NCI-H1105 (cell line): ENCODE measurements at regions not wholly inside any gene's neighbourhood (a gene's known extent, or its start where the extent isn't known, plus 50 kb on each side); places are given as distances from the start of the nearest gene placed in this dataset.
A peak's percentile ranks its signal among the peaks of the same experiment; 100 is the strongest.
"Not testable (repeated sequence)": the region's sequence is repeated elsewhere in the genome, so short reads cannot be mapped to it uniquely, and the experiment has no call there.

Experiments
- DNase-seq: peaks from one replicate; lab custom pipeline; 2025; lab: John Stamatoyannopoulos, UW

DNA sequence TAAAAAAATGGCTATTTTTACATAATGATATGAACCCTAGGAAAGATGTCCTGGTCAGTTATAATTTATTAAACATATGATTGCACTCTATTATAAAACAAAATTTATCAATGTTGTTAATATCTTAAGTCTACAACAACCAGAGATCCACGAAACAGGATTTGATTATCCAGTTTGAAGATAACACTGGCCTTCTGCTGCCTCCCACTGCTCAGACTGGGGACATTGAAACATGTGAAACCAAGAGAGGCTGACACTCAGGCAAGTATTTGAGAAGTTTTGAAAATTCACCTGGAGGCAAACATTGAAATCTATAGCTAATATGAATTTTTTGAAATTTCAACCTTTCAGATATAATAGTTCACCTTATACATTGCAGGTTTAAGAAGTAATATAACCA, 219.3 kb upstream of the HSF2 start:
- DNase-seq = no peak

- DNase-seq = no peak
Observed at GRCh38 chr6:122182061-122182460, 217.4 kb upstream of the HSF2 start.

DNA sequence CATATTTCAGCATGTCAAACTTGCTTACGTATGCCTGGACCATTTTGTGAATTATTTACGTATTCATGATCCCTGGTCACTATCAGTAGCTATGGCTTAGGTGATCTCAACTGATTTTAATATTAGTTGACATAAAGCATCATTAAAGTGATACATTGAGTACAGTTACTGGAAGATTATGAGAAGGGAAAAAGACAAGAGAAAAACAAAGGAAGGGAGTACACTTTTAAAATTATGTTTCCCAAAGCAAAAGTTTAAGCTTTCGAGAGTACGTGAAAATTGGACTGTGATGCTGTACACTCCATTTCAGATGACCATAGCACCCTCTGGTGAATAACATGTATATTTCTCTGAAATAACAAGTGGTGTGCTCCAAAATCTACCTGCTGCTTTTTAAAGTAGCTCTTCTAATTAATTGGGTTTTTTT, 215.0 kb upstream of the HSF2 start:
- DNase-seq = peak; percentile 8

GRCh38 chr6:122185458-122185857, 214.0 kb upstream of the HSF2 start:
- not testable (repeated sequence) for DNase-seq

GRCh38 chr6:122187186-122187585, 212.3 kb upstream of the HSF2 start:
- no peak for DNase-seq

DNA sequence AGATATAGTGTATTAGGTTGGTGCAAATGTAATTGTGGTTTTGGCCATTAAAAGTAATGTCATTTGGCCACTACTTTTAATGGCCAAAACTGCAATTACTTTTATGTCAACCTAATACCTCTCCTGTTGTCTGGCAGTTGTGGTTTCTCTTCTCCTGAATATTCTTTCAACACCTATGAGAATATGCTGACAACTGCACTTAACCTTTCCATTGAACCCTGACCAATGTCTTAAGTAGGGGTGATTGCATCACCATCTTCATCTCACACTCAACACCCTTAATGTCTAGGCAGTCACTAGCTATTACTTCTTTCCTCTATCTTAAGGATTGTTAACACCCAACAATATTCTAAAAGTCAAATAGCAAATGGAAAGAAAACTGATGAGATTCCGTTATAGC, 200.5 kb upstream of the HSF2 start:
- DNase-seq = no peak

DNA sequence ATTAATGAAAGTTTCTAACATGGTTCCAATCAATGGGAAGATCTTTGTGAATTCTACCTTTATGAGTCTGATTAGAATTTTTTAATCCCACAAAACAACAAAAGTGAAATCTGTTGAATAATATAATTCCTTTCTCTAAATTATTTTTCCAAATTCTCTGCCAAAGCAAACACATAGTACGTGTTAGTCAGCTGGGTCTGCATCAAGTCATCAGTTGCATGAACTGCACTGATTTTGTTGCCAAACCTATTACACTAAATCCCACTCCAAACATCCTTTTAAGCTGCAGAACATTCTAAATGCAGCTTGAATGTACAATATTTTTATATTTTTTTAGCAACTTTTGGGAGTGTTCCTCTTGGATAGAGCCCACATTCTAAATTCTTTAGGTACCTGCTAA, 199.0 kb upstream of the HSF2 start:
- no peak for DNase-seq

GRCh38 chr6:122202576-122203137, 196.8 kb upstream of the HSF2 start:
- no peak for DNase-seq

GRCh38 chr6:122207061-122207460, 192.4 kb upstream of the HSF2 start:
- no peak for DNase-seq

- DNase-seq = no peak
Observed at GRCh38 chr6:122207794-122208193, 191.7 kb upstream of the HSF2 start.

GRCh38 chr6:122214605-122215318, 184.7 kb upstream of the HSF2 start:
- no peak for DNase-seq

DNA sequence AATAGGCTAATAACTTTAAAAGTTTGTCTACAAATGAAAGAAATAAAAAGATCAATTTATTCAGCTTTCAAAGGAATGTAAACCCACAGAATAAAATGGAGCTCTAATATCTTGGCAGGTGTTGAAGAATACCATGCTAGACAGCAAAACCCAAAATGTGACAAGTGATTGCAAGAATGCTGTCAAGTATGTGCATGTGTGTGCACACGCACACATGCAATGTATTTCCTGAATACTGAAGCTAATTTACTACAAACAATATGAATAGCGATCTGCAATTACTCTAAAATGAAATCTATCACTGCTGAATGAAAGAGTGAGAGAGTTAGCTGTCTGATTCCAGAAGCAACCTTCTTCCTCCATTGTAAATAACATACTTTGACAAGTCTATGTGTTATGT, 179.2 kb upstream of the HSF2 start:
- no peak for DNase-seq

GRCh38 chr6:122222761-122223160, 176.7 kb upstream of the HSF2 start:
- DNase-seq = no peak

DNA sequence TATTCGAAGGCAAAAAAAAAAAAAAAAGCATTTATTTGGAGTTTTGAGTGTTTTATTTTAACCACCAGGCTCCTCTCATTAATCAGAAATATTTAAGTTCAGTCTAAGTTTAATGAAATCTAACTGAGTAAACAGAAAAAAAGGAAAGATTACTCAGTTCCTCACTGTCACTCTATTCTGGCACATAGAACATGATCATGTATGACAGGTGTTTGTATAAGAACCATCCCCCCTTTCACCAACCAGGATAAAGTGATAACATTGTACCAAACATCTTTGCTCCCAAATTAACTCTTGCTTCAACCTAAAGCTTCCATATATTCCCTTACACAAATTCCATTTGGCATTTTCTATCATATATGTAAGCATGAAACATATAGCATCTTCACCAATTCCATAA, 176.2 kb upstream of the HSF2 start:
- DNase-seq = no peak

- DNase-seq = no peak
Observed at GRCh38 chr6:122238861-122239260, 160.6 kb upstream of the HSF2 start.

- DNase-seq = no peak
Observed at GRCh38 chr6:122246906-122247658, 152.4 kb upstream of the HSF2 start.

DNA sequence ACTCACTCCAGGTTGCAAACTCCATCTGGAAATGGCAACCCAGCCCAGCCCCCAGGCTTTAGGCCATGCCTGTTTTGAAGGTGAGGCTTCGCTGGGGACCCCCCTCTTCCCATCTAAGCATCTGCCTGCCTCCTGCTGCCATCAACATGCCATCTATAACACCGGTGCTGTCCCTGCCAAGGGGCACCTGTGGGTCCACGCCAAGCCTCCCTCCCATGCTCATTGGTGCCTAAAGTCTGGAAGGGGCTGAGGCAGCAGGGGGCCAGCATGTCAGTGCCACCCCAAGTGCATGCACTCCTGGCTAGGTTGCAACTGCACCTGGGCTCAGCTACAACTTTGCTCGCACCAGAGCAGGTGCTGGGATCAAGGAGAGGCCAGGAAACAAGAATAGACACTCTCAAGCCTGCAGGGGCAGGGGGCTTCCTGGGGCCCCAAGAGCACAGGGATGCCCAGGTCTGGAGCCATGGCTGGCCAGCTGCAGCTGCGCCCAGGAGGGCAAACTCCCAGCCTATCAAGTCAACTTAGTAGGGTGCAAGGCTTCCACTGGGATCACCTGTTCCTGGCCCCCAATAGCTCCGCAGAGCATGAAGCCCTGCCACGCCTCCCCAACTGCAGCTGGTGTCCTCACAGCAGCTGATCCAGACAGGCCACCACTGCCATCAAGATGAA, 151.3 kb upstream of the HSF2 start:
- DNase-seq = no peak

GRCh38 chr6:122248844-122249243, 150.6 kb upstream of the HSF2 start:
- no peak for DNase-seq

GRCh38 chr6:122258839-122259238, 140.6 kb upstream of the HSF2 start:
- no peak for DNase-seq

DNA sequence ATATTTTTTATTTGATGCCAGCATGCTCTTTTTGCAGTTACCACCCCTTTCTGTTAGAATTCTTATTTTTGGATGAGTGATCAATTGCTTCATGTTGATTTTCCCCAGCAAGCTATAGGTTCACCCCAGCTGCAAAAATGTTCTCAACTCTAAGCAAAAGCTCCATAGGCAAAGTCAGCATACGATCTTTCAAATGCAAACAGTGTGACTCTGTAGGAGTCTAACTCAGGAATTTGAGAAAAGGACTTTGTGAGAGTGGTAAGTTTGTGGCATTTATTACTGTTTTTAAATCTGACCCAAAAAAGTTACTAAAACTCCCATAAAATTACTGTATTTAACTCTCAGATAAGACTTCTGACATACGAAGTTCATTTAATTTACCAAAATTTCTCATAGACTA, 134.9 kb upstream of the HSF2 start:
- no peak for DNase-seq

- DNase-seq = no peak
Observed at GRCh38 chr6:122265755-122266154, 133.7 kb upstream of the HSF2 start.

- DNase-seq = no peak
Observed at GRCh38 chr6:122268394-122268793, 131.1 kb upstream of the HSF2 start.

DNA sequence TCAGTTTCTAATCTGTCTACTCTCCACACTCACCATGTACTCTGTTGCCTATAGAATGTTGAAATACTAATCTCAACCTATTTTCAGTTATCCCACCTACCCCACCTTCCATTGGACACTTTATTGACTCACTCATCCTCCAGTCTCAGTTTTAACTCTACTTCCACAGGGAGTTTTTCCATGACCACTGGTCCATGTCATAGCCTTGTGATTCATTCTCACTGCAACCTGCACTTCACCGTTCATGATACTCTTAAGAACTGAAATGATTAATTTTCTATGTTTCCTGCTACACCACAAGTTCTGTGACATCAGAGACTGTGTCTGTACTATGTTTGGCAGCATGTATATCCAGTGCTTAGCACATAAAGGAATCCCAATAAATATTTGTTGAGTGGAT, 122.8 kb upstream of the HSF2 start:
- DNase-seq = no peak
